H1 (cell line): ENCODE measurements at regions not wholly inside any gene's neighbourhood (a gene's known extent, or its start where the extent isn't known, plus 50 kb on each side); places are given as distances from the start of the nearest gene placed in this dataset.

Experiments
- TF ChIP-seq, protein P1 (sequence below): fragments of 300-600 bp; sonication (generic); IDR thresholded peaks from 2 replicates; pipeline ENCODE4 v1.7.1; 2012; ENCODE audit warnings: low read length, moderate library complexity, mild to moderate bottlenecking, inconsistent platforms; ENCODE audit not compliant: insufficient replicate concordance

DNA sequence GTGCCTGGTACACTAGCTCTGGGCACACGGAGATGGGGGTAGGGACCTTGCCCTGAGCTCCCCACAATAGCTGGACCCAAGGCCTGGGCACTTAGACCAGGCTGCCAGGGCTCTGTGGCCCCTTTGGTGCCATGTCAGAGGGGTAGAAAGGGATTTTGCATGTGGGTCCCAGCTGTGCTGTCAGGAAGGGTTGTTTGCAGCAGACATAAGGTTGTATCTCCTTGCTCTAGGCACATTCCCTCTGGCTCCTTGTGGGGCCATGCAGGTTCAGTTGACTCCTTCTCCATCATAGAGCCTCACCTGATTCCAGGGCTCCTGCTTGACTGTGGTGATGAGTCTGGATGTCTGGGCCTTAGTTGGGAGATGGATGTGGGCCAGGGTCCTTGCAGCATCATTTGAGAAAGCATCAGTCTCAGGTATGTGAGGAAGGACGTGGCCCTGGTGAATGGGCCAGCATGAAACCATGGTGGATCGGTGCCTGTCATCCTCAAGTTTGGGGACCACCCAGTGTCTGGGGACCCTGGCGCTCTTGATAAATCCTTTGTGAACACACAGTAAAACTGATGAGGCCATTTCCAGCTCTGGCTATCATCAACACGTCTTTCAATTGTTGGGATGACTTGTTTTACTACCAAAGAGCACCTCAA, 461.9 kb upstream of the HS6ST1 start (continued):
- TF ChIP-seq, protein P1, sequence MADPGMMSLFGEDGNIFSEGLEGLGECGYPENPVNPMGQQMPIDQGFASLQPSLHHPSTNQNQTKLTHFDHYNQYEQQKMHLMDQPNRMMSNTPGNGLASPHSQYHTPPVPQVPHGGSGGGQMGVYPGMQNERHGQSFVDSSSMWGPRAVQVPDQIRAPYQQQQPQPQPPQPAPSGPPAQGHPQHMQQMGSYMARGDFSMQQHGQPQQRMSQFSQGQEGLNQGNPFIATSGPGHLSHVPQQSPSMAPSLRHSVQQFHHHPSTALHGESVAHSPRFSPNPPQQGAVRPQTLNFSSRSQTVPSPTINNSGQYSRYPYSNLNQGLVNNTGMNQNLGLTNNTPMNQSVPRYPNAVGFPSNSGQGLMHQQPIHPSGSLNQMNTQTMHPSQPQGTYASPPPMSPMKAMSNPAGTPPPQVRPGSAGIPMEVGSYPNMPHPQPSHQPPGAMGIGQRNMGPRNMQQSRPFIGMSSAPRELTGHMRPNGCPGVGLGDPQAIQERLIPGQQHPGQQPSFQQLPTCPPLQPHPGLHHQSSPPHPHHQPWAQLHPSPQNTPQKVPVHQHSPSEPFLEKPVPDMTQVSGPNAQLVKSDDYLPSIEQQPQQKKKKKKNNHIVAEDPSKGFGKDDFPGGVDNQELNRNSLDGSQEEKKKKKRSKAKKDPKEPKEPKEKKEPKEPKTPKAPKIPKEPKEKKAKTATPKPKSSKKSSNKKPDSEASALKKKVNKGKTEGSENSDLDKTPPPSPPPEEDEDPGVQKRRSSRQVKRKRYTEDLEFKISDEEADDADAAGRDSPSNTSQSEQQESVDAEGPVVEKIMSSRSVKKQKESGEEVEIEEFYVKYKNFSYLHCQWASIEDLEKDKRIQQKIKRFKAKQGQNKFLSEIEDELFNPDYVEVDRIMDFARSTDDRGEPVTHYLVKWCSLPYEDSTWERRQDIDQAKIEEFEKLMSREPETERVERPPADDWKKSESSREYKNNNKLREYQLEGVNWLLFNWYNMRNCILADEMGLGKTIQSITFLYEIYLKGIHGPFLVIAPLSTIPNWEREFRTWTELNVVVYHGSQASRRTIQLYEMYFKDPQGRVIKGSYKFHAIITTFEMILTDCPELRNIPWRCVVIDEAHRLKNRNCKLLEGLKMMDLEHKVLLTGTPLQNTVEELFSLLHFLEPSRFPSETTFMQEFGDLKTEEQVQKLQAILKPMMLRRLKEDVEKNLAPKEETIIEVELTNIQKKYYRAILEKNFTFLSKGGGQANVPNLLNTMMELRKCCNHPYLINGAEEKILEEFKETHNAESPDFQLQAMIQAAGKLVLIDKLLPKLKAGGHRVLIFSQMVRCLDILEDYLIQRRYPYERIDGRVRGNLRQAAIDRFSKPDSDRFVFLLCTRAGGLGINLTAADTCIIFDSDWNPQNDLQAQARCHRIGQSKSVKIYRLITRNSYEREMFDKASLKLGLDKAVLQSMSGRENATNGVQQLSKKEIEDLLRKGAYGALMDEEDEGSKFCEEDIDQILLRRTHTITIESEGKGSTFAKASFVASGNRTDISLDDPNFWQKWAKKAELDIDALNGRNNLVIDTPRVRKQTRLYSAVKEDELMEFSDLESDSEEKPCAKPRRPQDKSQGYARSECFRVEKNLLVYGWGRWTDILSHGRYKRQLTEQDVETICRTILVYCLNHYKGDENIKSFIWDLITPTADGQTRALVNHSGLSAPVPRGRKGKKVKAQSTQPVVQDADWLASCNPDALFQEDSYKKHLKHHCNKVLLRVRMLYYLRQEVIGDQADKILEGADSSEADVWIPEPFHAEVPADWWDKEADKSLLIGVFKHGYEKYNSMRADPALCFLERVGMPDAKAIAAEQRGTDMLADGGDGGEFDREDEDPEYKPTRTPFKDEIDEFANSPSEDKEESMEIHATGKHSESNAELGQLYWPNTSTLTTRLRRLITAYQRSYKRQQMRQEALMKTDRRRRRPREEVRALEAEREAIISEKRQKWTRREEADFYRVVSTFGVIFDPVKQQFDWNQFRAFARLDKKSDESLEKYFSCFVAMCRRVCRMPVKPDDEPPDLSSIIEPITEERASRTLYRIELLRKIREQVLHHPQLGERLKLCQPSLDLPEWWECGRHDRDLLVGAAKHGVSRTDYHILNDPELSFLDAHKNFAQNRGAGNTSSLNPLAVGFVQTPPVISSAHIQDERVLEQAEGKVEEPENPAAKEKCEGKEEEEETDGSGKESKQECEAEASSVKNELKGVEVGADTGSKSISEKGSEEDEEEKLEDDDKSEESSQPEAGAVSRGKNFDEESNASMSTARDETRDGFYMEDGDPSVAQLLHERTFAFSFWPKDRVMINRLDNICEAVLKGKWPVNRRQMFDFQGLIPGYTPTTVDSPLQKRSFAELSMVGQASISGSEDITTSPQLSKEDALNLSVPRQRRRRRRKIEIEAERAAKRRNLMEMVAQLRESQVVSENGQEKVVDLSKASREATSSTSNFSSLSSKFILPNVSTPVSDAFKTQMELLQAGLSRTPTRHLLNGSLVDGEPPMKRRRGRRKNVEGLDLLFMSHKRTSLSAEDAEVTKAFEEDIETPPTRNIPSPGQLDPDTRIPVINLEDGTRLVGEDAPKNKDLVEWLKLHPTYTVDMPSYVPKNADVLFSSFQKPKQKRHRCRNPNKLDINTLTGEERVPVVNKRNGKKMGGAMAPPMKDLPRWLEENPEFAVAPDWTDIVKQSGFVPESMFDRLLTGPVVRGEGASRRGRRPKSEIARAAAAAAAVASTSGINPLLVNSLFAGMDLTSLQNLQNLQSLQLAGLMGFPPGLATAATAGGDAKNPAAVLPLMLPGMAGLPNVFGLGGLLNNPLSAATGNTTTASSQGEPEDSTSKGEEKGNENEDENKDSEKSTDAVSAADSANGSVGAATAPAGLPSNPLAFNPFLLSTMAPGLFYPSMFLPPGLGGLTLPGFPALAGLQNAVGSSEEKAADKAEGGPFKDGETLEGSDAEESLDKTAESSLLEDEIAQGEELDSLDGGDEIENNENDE: no peak
